OCI-LY3 (cell line): ENCODE measurements at regions not wholly inside any gene's neighbourhood (a gene's known extent, or its start where the extent isn't known, plus 50 kb on each side); places are given as distances from the start of the nearest gene placed in this dataset.

ENCODE experiments used
- EZH2phosphoT487 ChIP-seq: fragments of 200-600 bp; shearing (Covaris generic); IDR thresholded peaks from 2 replicates; pipeline ENCODE4 v1.6.1; 2018; ENCODE audit warnings: antibody characterized with exemption, mixed run types, low read depth
- TF ChIP-seq, protein P1 (sequence below): fragments of 200-600, 300-600 bp; sonication (generic); IDR thresholded peaks from 2 replicates; pipeline ENCODE4 v1.5.1; 2014; ENCODE audit warnings: antibody characterized with exemption, low read length, low read depth

DNA sequence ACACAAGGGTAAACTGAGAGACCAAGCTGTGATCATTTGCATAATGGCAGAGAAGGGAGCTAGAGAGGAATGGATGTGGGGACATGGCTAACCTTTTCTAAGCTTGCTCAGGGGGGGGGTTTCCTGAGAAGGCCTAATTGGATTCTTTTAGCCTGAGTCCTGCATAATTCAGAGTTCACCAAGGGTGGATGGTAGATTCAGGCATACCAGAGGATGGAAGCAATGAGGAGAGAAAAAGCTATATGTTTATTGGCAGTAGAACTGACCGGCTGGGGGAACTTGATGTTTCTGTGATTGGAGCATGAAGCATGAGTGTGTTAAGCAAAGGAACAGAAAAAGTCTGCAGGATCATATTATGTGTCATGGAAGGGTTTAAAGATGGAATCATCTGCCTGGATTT is 65.9 kb upstream of the KLF12 start:
- TF ChIP-seq EZH2phosphoT487, result no peak
- TF ChIP-seq, protein P1, sequence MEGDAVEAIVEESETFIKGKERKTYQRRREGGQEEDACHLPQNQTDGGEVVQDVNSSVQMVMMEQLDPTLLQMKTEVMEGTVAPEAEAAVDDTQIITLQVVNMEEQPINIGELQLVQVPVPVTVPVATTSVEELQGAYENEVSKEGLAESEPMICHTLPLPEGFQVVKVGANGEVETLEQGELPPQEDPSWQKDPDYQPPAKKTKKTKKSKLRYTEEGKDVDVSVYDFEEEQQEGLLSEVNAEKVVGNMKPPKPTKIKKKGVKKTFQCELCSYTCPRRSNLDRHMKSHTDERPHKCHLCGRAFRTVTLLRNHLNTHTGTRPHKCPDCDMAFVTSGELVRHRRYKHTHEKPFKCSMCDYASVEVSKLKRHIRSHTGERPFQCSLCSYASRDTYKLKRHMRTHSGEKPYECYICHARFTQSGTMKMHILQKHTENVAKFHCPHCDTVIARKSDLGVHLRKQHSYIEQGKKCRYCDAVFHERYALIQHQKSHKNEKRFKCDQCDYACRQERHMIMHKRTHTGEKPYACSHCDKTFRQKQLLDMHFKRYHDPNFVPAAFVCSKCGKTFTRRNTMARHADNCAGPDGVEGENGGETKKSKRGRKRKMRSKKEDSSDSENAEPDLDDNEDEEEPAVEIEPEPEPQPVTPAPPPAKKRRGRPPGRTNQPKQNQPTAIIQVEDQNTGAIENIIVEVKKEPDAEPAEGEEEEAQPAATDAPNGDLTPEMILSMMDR, result no peak
